GM23248 (cell line): ENCODE measurements at regions not wholly inside any gene's neighbourhood (a gene's known extent, or its start where the extent isn't known, plus 50 kb on each side); places are given as distances from the start of the nearest gene placed in this dataset.

Source experiments
- EZH2 ChIP-seq: fragments of 200-600 bp; sonication (generic); IDR thresholded peaks from 2 replicates; pipeline ENCODE4 v1.6.1; 2018; ENCODE audit warnings: antibody characterized with exemption, mild to moderate bottlenecking; ENCODE audit not compliant: insufficient read depth, poor library complexity, severe bottlenecking
- EZH2phosphoT487 ChIP-seq: fragments of 200-600 bp; sonication (generic); IDR thresholded peaks from 2 replicates; pipeline ENCODE4 v1.6.1; 2018; ENCODE audit warnings: antibody characterized with exemption, moderate library complexity, mild to moderate bottlenecking, low read depth; ENCODE audit not compliant: insufficient read depth

DNA sequence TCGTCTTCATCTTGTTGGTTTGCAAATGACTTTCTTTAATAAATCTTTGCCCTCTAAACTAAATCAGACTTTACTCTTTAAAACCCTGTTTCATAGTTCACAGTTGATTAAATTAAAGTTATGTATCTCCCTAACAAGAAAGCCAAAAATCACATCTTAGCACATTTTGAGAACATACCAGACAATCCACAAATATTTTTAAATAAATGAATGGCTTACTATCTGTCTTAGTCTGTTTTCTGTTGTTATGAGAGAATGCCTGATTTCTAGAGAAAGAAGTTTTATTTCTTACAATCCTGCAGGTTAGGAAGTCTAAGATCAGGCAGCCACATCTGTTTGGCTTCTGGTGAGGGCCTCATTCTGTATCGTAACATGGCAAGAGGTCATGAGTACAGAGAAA is 1090.2 kb upstream of the PIK3C3 start:
- no peak for TF ChIP-seq EZH2
- TF ChIP-seq EZH2phosphoT487 = no peak
